GM23338 (cell line): ENCODE measurements at regions not wholly inside any gene's neighbourhood (a gene's known extent, or its start where the extent isn't known, plus 50 kb on each side); places are given as distances from the start of the nearest gene placed in this dataset.

Source experiments
- ATAC-seq: fragments of 200-7000 bp; cut with Tn5 transposase; 3 replicates; pipeline ENCODE4 v1.9.1; 2020
- DNase-seq: peaks from one replicate; pipeline ENCODE4 v3.0.0-alpha.2; 2015; ENCODE audit warnings: low spot score
- H2AFZ ChIP-seq: fragments of 200-600 bp; sonication (generic); 2 replicates; pipeline ENCODE4 v1.8.0; 2016; ENCODE audit warnings: antibody characterized with exemption, mild to moderate bottlenecking, moderate library complexity
- H3F3A ChIP-seq: fragments of 200-600 bp; sonication (generic); replicated peaks from 2 replicates; pipeline ENCODE4 v1.8.0; 2017; ENCODE audit warnings: antibody characterized with exemption, mixed run types, low read depth
- H3K27ac ChIP-seq: fragments of 200-600 bp; sonication (generic); 2 replicates; pipeline ENCODE4 v1.6.1; 2016; ENCODE audit warnings: low read depth
- H3K27me3 ChIP-seq: fragments of 200-600 bp; sonication (generic); 2 replicates; pipeline ENCODE4 v1.8.0; 2016; ENCODE audit warnings: mild to moderate bottlenecking, mixed run types, moderate library complexity; ENCODE audit not compliant: insufficient read depth
- H3K36me3 ChIP-seq: fragments of 200-600 bp; sonication (generic); 2 replicates; pipeline ENCODE4 v1.8.0; 2016; ENCODE audit warnings: mild to moderate bottlenecking; ENCODE audit not compliant: insufficient read depth
- H3K4me1 ChIP-seq: fragments of 200-600 bp; sonication (generic); 2 replicates; pipeline ENCODE4 v1.8.0; 2016; ENCODE audit warnings: mild to moderate bottlenecking, moderate library complexity; ENCODE audit not compliant: insufficient read depth
- H3K4me2 ChIP-seq: fragments of 200-600 bp; sonication (generic); 2 replicates; pipeline ENCODE4 v1.7.1; 2017; ENCODE audit warnings: mixed run types
- H3K4me3 ChIP-seq: fragments of 200-600 bp; sonication (generic); 2 replicates; pipeline ENCODE4 v1.6.1; 2016; ENCODE audit warnings: mixed run types
- H3K79me2 ChIP-seq: fragments of 200-600 bp; sonication (generic); replicated peaks from 2 replicates; pipeline ENCODE4 v1.8.0; 2017; ENCODE audit warnings: mild to moderate bottlenecking; ENCODE audit not compliant: insufficient read depth
- H3K9me2 ChIP-seq: fragments of 200-600 bp; sonication (generic); 2 replicates; pipeline ENCODE4 v1.8.0; 2017; ENCODE audit not compliant: insufficient read depth
- H4K20me1 ChIP-seq: fragments of 200-600 bp; sonication (generic); replicated peaks from 2 replicates; pipeline ENCODE4 v1.8.0; 2017; ENCODE audit warnings: mild to moderate bottlenecking; ENCODE audit not compliant: insufficient read depth
- H3K27ac Mint-ChIP-seq: 2 replicates; pipeline ENCODE4 v1.8.0; 2020; ENCODE audit warnings: inconsistent platforms, mild to moderate bottlenecking, moderate library complexity, mixed read lengths
- H3K27me3 Mint-ChIP-seq: 3 replicates; pipeline ENCODE4 v1.8.0; 2022; ENCODE audit warnings: low read depth, mild to moderate bottlenecking, moderate library complexity, mixed read lengths, inconsistent platforms; ENCODE audit not compliant: insufficient read depth, poor library complexity
- H3K36me3 Mint-ChIP-seq: 3 replicates; pipeline ENCODE4 v1.8.0; 2021; ENCODE audit warnings: low read depth, mild to moderate bottlenecking, inconsistent platforms, moderate library complexity, mixed read lengths
- H3K4me1 Mint-ChIP-seq: 3 replicates; pipeline ENCODE4 v1.8.0; 2020; ENCODE audit warnings: mild to moderate bottlenecking, inconsistent platforms, mixed read lengths
- H3K4me3 Mint-ChIP-seq: 3 replicates; pipeline ENCODE4 v1.8.0; 2021; ENCODE audit warnings: moderate library complexity, mild to moderate bottlenecking, inconsistent platforms, mixed read lengths
- H3K9me3 Mint-ChIP-seq: 3 replicates; pipeline ENCODE4 v1.8.0; 2020; ENCODE audit warnings: moderate library complexity, mild to moderate bottlenecking, inconsistent platforms, mixed read lengths
- CREB1 ChIP-seq: fragments of 250-450 bp; sonication (Bioruptor Pico); IDR thresholded peaks from 2 replicates; pipeline ENCODE4 v1.5.0; 2020; ENCODE audit warnings: low read depth, mild to moderate bottlenecking, moderate library complexity
- CTCF ChIP-seq, 2 experiments: fragments of 200-600 bp in 1 of 2; sonication (generic) in 1 of 2; conservative IDR thresholded peaks; 2 replicates each; pipeline versions ENCODE4 v1.5.1 to v1.6.1; 2016 to 2017; ENCODE audit warnings: antibody characterized with exemption in 2 of 2, low read depth in 2 of 2, mild to moderate bottlenecking in 2 of 2, moderate library complexity in 1 of 2
- ETS1 ChIP-seq: IDR thresholded peaks from 2 replicates; pipeline ENCODE4 v1.6.1; 2016; ENCODE audit warnings: antibody characterized with exemption
- EZH2phosphoT487 ChIP-seq: fragments of 200-600 bp; sonication (generic); IDR thresholded peaks from one replicate; pipeline ENCODE4 v1.8.1; 2018; ENCODE audit warnings: antibody characterized with exemption; ENCODE audit not compliant: unreplicated experiment
- JUNB ChIP-seq: IDR thresholded peaks from one replicate; pipeline ENCODE4 v1.6.1; 2016; ENCODE audit warnings: antibody characterized with exemption; ENCODE audit not compliant: unreplicated experiment
- NANOG ChIP-seq: IDR thresholded peaks from 2 replicates; pipeline ENCODE4 v1.6.1; 2016; ENCODE audit warnings: antibody characterized with exemption, borderline replicate concordance
- POLR2AphosphoS5 ChIP-seq: IDR thresholded peaks from 2 replicates; pipeline ENCODE4 v1.6.1; 2016; ENCODE audit warnings: antibody characterized with exemption, low read depth
- REST ChIP-seq: IDR thresholded peaks from one replicate; pipeline ENCODE4 v1.6.1; 2018; ENCODE audit warnings: antibody characterized with exemption; ENCODE audit not compliant: unreplicated experiment
- STAT1 ChIP-seq: IDR thresholded peaks from one replicate; pipeline ENCODE4 v1.6.1; 2016; ENCODE audit warnings: antibody characterized with exemption; ENCODE audit not compliant: unreplicated experiment
- ZNF114 ChIP-seq: fragments of 250-450 bp; sonication (Bioruptor Pico); IDR thresholded peaks from 2 replicates; pipeline ENCODE4 v1.5.0; 2020; ENCODE audit warnings: mild to moderate bottlenecking, moderate library complexity
- ZNF331 ChIP-seq: fragments of 250-450 bp; sonication (Bioruptor Pico); IDR thresholded peaks from 2 replicates; pipeline ENCODE4 v1.5.0; 2020; ENCODE audit warnings: low read depth, mild to moderate bottlenecking, moderate library complexity
- ZNF462 ChIP-seq: fragments of 250-450 bp; sonication (Bioruptor Pico); IDR thresholded peaks from 2 replicates; pipeline ENCODE4 v1.5.0; 2020; ENCODE audit warnings: mild to moderate bottlenecking, moderate library complexity

GRCh38 chr3:3686907-3687648 lies 112.2 kb upstream of the LRRN1 start:
- Histone ChIP-seq H3K79me2 (no peaks in the 10 kb centered on the region), H3K27me3 (no peaks in the 10 kb centered on the region), H3K4me2 (no peak overlapping the region), H2AFZ (no peak overlapping the region), H3K9me2 (no peaks in the 10 kb centered on the region), H3K27ac (no peak overlapping the region), H3K4me1 (no peaks in the 10 kb centered on the region), H3K36me3 (no peaks in the 10 kb centered on the region), H3F3A (no peaks in the 10 kb centered on the region), H3K4me3 (no peak overlapping the region), H4K20me1 (no peaks in the 10 kb centered on the region)
- H3K36me3 Mint-ChIP-seq, result peaks cover 8% of the 10 kb centered on the region; the same call in 2 of the 3 replicates
- H3K27me3 Mint-ChIP-seq, result peaks cover 2% of the 10 kb centered on the region
- H3K27ac Mint-ChIP-seq, result no peak overlapping the region
- H3K4me1 Mint-ChIP-seq, result no peaks in the 10 kb centered on the region
- no peak overlapping the region for H3K4me3 Mint-ChIP-seq
- TF ChIP-seq EZH2phosphoT487, result no peak
- TF ChIP-seq ZNF462 (CRISPR knock-in tag), result no peak
- no peak for TF ChIP-seq NANOG
- TF ChIP-seq CTCF (conservative IDR thresholded peaks at IDR 0.05; ENCODE audit: low read depth in 2 of 2), result no peak
- TF ChIP-seq REST, result no peak
- no peak for TF ChIP-seq ETS1
- no peak for TF ChIP-seq STAT1
- TF ChIP-seq ZNF114 (CRISPR knock-in tag), result no peak
- no peak for TF ChIP-seq POLR2AphosphoS5
- no peak for TF ChIP-seq JUNB
- TF ChIP-seq ZNF331 (CRISPR knock-in tag), result no peak
- no peak for TF ChIP-seq CREB1 (CRISPR knock-in tag)
- ATAC-seq (no peak), DNase-seq (no peak)
- peaks cover 88% of the 10 kb centered on the region for H3K9me3 Mint-ChIP-seq
